Spinal cord (tissue), 10 donors: ENCODE measurements at regions not wholly inside any gene's neighbourhood (a gene's known extent, or its start where the extent isn't known, plus 50 kb on each side); places are given as distances from the start of the nearest gene placed in this dataset. TPM values are rescaled to one million over a fixed set of nuclear protein-coding genes. Genes with fewer than 3 reads are reported as not detected.

Source experiments
- DNase-seq, 6 donors: peaks; one replicate each; pipeline versions ENCODE4 v3.0.0 to v3.0.0-alpha.2; 2013 to 2015; ENCODE audit warnings: low spot score in 6 of 6, low read depth in 4 of 6
- H3K27ac ChIP-seq: one replicate; pipeline ENCODE4 v1.5.1; 2013; ENCODE audit warnings: low read depth, low read length, control low read depth
- H3K27me3 ChIP-seq: one replicate; pipeline ENCODE4 v1.6.1; 2013; ENCODE audit warnings: low read length; ENCODE audit not compliant: control insufficient read depth, insufficient read depth
- H3K36me3 ChIP-seq: one replicate; pipeline ENCODE4 v1.6.1; 2013; ENCODE audit warnings: low read length; ENCODE audit not compliant: control insufficient read depth, insufficient read depth
- H3K4me1 ChIP-seq: one replicate; pipeline ENCODE4 v1.6.1; 2013; ENCODE audit warnings: low read length; ENCODE audit not compliant: control insufficient read depth, insufficient read depth
- H3K4me3 ChIP-seq: one replicate; pipeline ENCODE4 v1.5.1; 2013; ENCODE audit warnings: low read depth, low read length, control low read depth
- H3K9me3 ChIP-seq: one replicate; pipeline ENCODE4 v1.6.1; 2013; ENCODE audit warnings: low read length; ENCODE audit not compliant: control insufficient read depth, insufficient read depth
- WGBS: methylation state at CpG from one replicate; pipeline ENCODE4 v1.1.5; 2013; ENCODE audit warnings: missing lambda C conversion rate; ENCODE audit not compliant: insufficient coverage; 5-methylcytosine and 5-hydroxymethylcytosine counted together
- small RNA-seq: library from RNA; depleted of rRNA; stranded (forward); fragments of <200 nt; gene quantifications from one replicate; pipeline ENCODE3, GENCODE V24; 2014; ENCODE audit warnings: low replicate concordance
- donor health status: healthy.

- Histone ChIP-seq H3K9me3 (peaks cover 9% of the 10 kb centered on the region), H3K27me3 (no peaks in the 10 kb centered on the region), H3K4me1 (no peaks in the 10 kb centered on the region), H3K36me3 (no peaks in the 10 kb centered on the region), H3K4me3 (no peak overlapping the region), H3K27ac (no peak overlapping the region)
- no peak for DNase-seq
Observed at GRCh38 chr21:38883142-38883541, 77.4 kb downstream of the ETS2 start.

DNA sequence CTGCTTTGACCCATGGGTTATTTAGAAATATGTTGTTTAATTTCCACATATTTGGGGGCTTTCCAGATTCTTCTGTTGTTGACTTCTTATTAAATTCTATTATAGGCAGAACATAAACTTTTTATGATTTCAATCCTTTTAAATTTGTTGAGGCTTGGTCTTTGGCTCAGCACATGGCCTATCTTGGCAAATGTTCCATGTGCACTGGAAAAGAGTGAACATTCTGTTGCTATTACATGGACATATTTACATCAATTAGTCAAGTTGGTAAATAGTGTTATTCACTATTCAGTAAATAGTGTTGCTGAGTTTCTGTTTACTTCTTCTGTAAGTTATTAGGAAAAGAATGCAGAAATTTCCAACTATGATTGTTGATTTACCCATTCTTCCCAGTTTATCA is 75.4 kb downstream of the ETS2 start:
- DNase-seq, result no peak
- Histone ChIP-seq H3K4me1 (no peaks in the 10 kb centered on the region), H3K9me3 (peaks cover 6% of the 10 kb centered on the region), H3K36me3 (no peaks in the 10 kb centered on the region), H3K27ac (no peak overlapping the region), H3K4me3 (no peak overlapping the region), H3K27me3 (no peaks in the 10 kb centered on the region)

- H3K4me1 ChIP-seq, result no peaks in the 10 kb centered on the region
- H3K36me3 ChIP-seq, result no peaks in the 10 kb centered on the region
- H3K27ac ChIP-seq, result no peak overlapping the region
- WGBS, result no CpG with 5 or more reads among the region's 6 CpGs
- H3K4me3 ChIP-seq, result no peak overlapping the region
- peaks cover 6% of the 10 kb centered on the region for H3K9me3 ChIP-seq
- no peak for DNase-seq
- H3K27me3 ChIP-seq, result no peaks in the 10 kb centered on the region
Observed at GRCh38 chr21:38880577-38880966, 74.8 kb downstream of the ETS2 start.

DNA sequence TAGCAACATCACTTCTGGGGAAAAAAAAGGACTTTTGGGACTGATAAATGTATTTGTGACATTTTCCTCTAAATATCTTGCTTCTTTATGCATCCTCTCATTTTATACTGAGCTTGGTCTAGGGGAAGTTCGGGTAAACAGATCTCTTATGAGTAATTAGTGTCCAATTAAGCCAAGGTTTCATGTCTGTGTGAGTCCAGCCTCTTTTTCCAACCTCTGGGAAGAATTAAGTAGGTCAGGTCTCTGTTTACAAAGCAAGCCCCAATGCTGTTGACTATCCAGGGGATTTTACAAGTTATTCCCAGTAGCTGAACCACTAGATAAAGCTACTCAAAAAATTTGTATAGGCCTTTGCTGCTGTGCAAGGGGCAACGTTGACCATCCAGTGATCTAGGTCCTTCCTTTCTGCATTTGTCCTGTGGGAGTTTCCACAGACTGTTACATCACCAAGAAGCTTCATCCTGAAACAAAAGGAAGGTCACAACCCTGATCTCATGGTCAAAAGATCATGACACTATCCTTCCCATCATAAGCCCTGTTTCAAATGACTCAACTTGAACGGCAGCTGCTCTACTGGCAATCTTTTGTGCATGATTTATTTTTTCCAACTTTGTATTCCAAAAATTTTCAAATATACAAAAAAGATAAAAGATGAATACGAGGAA is 74.3 kb downstream of the ETS2 start:
- Histone ChIP-seq H3K4me1 (no peaks in the 10 kb centered on the region), H3K4me3 (no peak overlapping the region), H3K27ac (no peak overlapping the region), H3K36me3 (no peaks in the 10 kb centered on the region), H3K9me3 (peaks cover 6% of the 10 kb centered on the region), H3K27me3 (no peaks in the 10 kb centered on the region)
- 79% methylated on average over 1 of the region's 4 CpGs for WGBS
- no peak for DNase-seq

DNA sequence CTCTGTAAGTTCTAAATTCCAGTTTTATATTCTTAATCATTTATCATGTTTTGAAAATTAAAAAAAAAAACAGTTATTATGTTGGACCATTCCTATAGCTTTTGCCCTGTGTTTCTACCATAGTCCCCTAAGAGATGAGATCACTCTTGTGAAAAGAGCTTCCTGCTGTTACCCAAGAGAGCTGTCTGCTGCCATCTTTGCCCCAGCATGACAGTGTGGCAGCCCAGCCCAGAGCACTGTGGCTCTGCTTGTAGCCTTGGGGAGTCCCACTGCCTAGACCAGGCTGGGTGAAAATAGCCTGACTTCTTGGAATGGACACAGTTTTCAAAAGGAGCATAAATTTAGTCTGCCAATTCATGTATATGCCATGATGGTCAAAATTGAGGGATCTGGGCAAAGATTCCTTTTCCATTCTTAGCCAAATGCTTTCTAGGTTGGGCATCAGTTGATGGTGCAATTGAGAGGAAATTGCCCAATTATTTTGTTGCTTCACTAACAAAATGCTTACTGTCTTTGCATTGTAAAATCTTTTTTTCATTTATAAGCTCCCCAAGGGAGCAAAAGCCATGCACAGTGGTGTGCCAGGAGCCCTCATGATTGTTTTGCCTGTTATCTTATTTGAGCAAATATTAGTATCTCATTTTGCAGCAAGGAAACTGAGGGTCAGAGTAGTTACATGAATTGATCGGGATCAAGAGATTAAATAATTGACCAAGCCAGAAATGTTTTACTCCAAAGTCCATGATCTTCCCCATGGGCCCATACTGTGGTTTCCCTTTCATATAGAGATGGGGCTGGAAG is 72.8 kb downstream of the ETS2 start:
- Histone ChIP-seq H3K4me1 (no peaks in the 10 kb centered on the region), H3K4me3 (no peak overlapping the region), H3K36me3 (no peaks in the 10 kb centered on the region), H3K27ac (no peak overlapping the region), H3K27me3 (no peaks in the 10 kb centered on the region), H3K9me3 (peaks cover 6% of the 10 kb centered on the region)
- no CpG with 5 or more reads among the region's 1 CpG for WGBS
- DNase-seq, result no peak

- H3K27me3 ChIP-seq, result no peaks in the 10 kb centered on the region
- no peak for DNase-seq
- no peak overlapping the region for H3K4me3 ChIP-seq
- 95% methylated on average over 7 of the region's 10 CpGs for WGBS
- H3K36me3 ChIP-seq, result no peaks in the 10 kb centered on the region
- H3K4me1 ChIP-seq, result no peaks in the 10 kb centered on the region
- H3K9me3 ChIP-seq, result peaks cover 4% of the 10 kb centered on the region
- H3K27ac ChIP-seq, result no peak overlapping the region
Observed at GRCh38 chr21:38875694-38876492, 70.2 kb downstream of the ETS2 start.

Small RNA genes in the stretch of these regions (small RNA-seq; reads per million reads assigned to genes)
- not detected for gene RF00091
